SKM-1 treated with dmso at 0.1 percent for 144 hours (cell line): ENCODE measurements at regions not wholly inside any gene's neighbourhood (a gene's known extent, or its start where the extent isn't known, plus 50 kb on each side); places are given as distances from the start of the nearest gene placed in this dataset.

Source experiments
- DNase-seq: peaks from one replicate; lab custom pipeline; 2025; ENCODE audit not compliant: unreplicated experiment; lab: John Stamatoyannopoulos, UW

GRCh38 chr12:46453428-46453827 lies 80.9 kb upstream of the SLC38A2 start:
- DNase-seq, result no peak

- no peak for DNase-seq
Observed at GRCh38 chr12:46452776-46453175, 80.2 kb upstream of the SLC38A2 start.

GRCh38 chr12:46452061-46452615 lies 79.6 kb upstream of the SLC38A2 start:
- DNase-seq, result no peak

GRCh38 chr12:46451276-46452021 lies 78.9 kb upstream of the SLC38A2 start:
- DNase-seq, result no peak

GRCh38 chr12:46450279-46450748 lies 77.7 kb upstream of the SLC38A2 start:
- peak; percentile 14 for DNase-seq

- DNase-seq, result no peak
Observed at GRCh38 chr12:46449856-46450255, 77.3 kb upstream of the SLC38A2 start.

GRCh38 chr12:46449316-46449715 lies 76.7 kb upstream of the SLC38A2 start:
- no peak for DNase-seq

- no peak for DNase-seq
Observed at GRCh38 chr12:46446645-46447044, 74.1 kb upstream of the SLC38A2 start.

GRCh38 chr12:46445551-46446235 lies 73.1 kb upstream of the SLC38A2 start:
- no peak for DNase-seq

GRCh38 chr12:46445093-46445492 lies 72.5 kb upstream of the SLC38A2 start:
- no peak for DNase-seq

- no peak for DNase-seq
Observed at GRCh38 chr12:46443594-46444263, 71.2 kb upstream of the SLC38A2 start.

- no peak for DNase-seq
Observed at GRCh38 chr12:46442738-46443137, 70.2 kb upstream of the SLC38A2 start.

GRCh38 chr12:46442239-46442638 lies 69.7 kb upstream of the SLC38A2 start:
- no peak for DNase-seq

GRCh38 chr12:46439793-46440511 lies 67.4 kb upstream of the SLC38A2 start:
- no peak for DNase-seq

- DNase-seq, result no peak
Observed at GRCh38 chr12:46438719-46439319, 66.2 kb upstream of the SLC38A2 start.

GRCh38 chr12:46438256-46438655 lies 65.7 kb upstream of the SLC38A2 start:
- no peak for DNase-seq

- DNase-seq, result no peak
Observed at GRCh38 chr12:46437469-46437868, 64.9 kb upstream of the SLC38A2 start.

GRCh38 chr12:46436747-46437146 lies 64.2 kb upstream of the SLC38A2 start:
- DNase-seq, result no peak

- DNase-seq, result no peak
Observed at GRCh38 chr12:46435625-46436024, 63.1 kb upstream of the SLC38A2 start.

GRCh38 chr12:46435029-46435428 lies 62.5 kb upstream of the SLC38A2 start:
- no peak for DNase-seq

- DNase-seq, result no peak
Observed at GRCh38 chr12:46433829-46434228, 61.3 kb upstream of the SLC38A2 start.
